ENCODE measurements at regions not wholly inside any gene's neighbourhood (a gene's known extent, or its start where the extent isn't known, plus 50 kb on each side); places are given as distances from the start of the nearest gene placed in this dataset.

- no peak for DNase-seq (ENCODE audit: low read depth in 4 of 4, low spot score in 3 of 4)
Measured at GRCh38 chr5:88984040-88984439, 101.1 kb upstream of the MEF2C start.

- DNase-seq (ENCODE audit: low read depth in 4 of 4, low spot score in 3 of 4), result no peak
Measured at GRCh38 chr5:88979726-88980125, 96.7 kb upstream of the MEF2C start.

GRCh38 chr5:88979244-88979643 is 96.3 kb upstream of the MEF2C start:
- no peak for DNase-seq (ENCODE audit: low read depth in 4 of 4, low spot score in 3 of 4)

GRCh38 chr5:88976914-88977313 is 93.9 kb upstream of the MEF2C start:
- DNase-seq (ENCODE audit: low read depth in 4 of 4, low spot score in 3 of 4), result no peak

GRCh38 chr5:88967633-88968585 is 84.9 kb upstream of the MEF2C start:
- no peak for DNase-seq (ENCODE audit: low read depth in 4 of 4, low spot score in 3 of 4)

- no peak for DNase-seq (ENCODE audit: low read depth in 4 of 4, low spot score in 3 of 4)
Measured at GRCh38 chr5:88964831-88965230, 81.8 kb upstream of the MEF2C start.

- DNase-seq (ENCODE audit: low read depth in 4 of 4, low spot score in 3 of 4), result no peak
Measured at GRCh38 chr5:88957013-88957412, 74.0 kb upstream of the MEF2C start.

- DNase-seq (ENCODE audit: low read depth in 4 of 4, low spot score in 3 of 4), result no peak
Measured at GRCh38 chr5:88956416-88956815, 73.4 kb upstream of the MEF2C start.

- DNase-seq (ENCODE audit: low read depth in 4 of 4, low spot score in 3 of 4), result no peak
Measured at GRCh38 chr5:88955403-88955802, 72.4 kb upstream of the MEF2C start.

GRCh38 chr5:88954511-88954910 is 71.5 kb upstream of the MEF2C start:
- DNase-seq (ENCODE audit: low read depth in 4 of 4, low spot score in 3 of 4), result no peak

GRCh38 chr5:88952996-88953643 is 70.1 kb upstream of the MEF2C start:
- DNase-seq (ENCODE audit: low read depth in 4 of 4, low spot score in 3 of 4), result no peak

GRCh38 chr5:88952344-88952743 is 69.4 kb upstream of the MEF2C start:
- no peak for DNase-seq (ENCODE audit: low read depth in 4 of 4, low spot score in 3 of 4)

GRCh38 chr5:88951457-88951856 is 68.5 kb upstream of the MEF2C start:
- no peak for DNase-seq (ENCODE audit: low read depth in 4 of 4, low spot score in 3 of 4)

- no peak for DNase-seq (ENCODE audit: low read depth in 4 of 4, low spot score in 3 of 4)
Measured at GRCh38 chr5:88948746-88949600, 66.0 kb upstream of the MEF2C start.

GRCh38 chr5:88944751-88945531 is 62.0 kb upstream of the MEF2C start:
- no peak for DNase-seq (ENCODE audit: low read depth in 4 of 4, low spot score in 3 of 4)

- DNase-seq (ENCODE audit: low read depth in 4 of 4, low spot score in 3 of 4), result no peak
Measured at GRCh38 chr5:88941581-88941980, 58.6 kb upstream of the MEF2C start.

GRCh38 chr5:88940713-88941112 is 57.7 kb upstream of the MEF2C start:
- no peak for DNase-seq (ENCODE audit: low read depth in 4 of 4, low spot score in 3 of 4)

GRCh38 chr5:88939300-88939699 is 56.3 kb upstream of the MEF2C start:
- DNase-seq (ENCODE audit: low read depth in 4 of 4, low spot score in 3 of 4), result no peak

- no peak for DNase-seq (ENCODE audit: low read depth in 4 of 4, low spot score in 3 of 4)
Measured at GRCh38 chr5:88938488-88938887, 55.5 kb upstream of the MEF2C start.

- no peak for DNase-seq (ENCODE audit: low read depth in 4 of 4, low spot score in 3 of 4)
Measured at GRCh38 chr5:88937406-88937805, 54.4 kb upstream of the MEF2C start.
